NOMO-1 treated with dmso at 0.1 percent for 144 hours (cell line): ENCODE measurements at regions not wholly inside any gene's neighbourhood (a gene's known extent, or its start where the extent isn't known, plus 50 kb on each side); places are given as distances from the start of the nearest gene placed in this dataset.
A peak's percentile ranks its signal among the peaks of the same experiment; 100 is the strongest.

Source experiments
- DNase-seq: peaks from one replicate; lab custom pipeline; 2025; ENCODE audit not compliant: unreplicated experiment; lab: John Stamatoyannopoulos, UW

- DNase-seq = no peak
Observed at GRCh38 chr10:91127341-91128082, 93.0 kb upstream of the PCGF5 start.

- DNase-seq = no peak
Observed at GRCh38 chr10:91135113-91135512, 85.3 kb upstream of the PCGF5 start.

- no peak for DNase-seq
Observed at GRCh38 chr10:91137011-91137643, 83.3 kb upstream of the PCGF5 start.

GRCh38 chr10:91137822-91138221 lies 82.6 kb upstream of the PCGF5 start:
- no peak for DNase-seq

GRCh38 chr10:91140995-91141549 lies 79.4 kb upstream of the PCGF5 start:
- DNase-seq = no peak

GRCh38 chr10:91144961-91145360 lies 75.5 kb upstream of the PCGF5 start:
- no peak for DNase-seq

GRCh38 chr10:91146146-91146545 lies 74.3 kb upstream of the PCGF5 start:
- DNase-seq = no peak

- DNase-seq = no peak
Observed at GRCh38 chr10:91149550-91149949, 70.9 kb upstream of the PCGF5 start.

GRCh38 chr10:91150631-91151030 lies 69.8 kb upstream of the PCGF5 start:
- DNase-seq = no peak

- DNase-seq = no peak
Observed at GRCh38 chr10:91153508-91153907, 67.0 kb upstream of the PCGF5 start.

GRCh38 chr10:91154842-91155241 lies 65.6 kb upstream of the PCGF5 start:
- no peak for DNase-seq

- DNase-seq = no peak
Observed at GRCh38 chr10:91156196-91156595, 64.3 kb upstream of the PCGF5 start.

GRCh38 chr10:91159254-91159783 lies 61.1 kb upstream of the PCGF5 start:
- no peak for DNase-seq

GRCh38 chr10:91162050-91162494 lies 58.4 kb upstream of the PCGF5 start:
- DNase-seq = no peak

- DNase-seq = no peak
Observed at GRCh38 chr10:91162495-91163268, 57.8 kb upstream of the PCGF5 start.

- DNase-seq = no peak
Observed at GRCh38 chr10:91163269-91163868, 57.1 kb upstream of the PCGF5 start.

GRCh38 chr10:91163869-91164474 lies 56.5 kb upstream of the PCGF5 start:
- peak; percentile 12 for DNase-seq

GRCh38 chr10:91164520-91165065 lies 55.9 kb upstream of the PCGF5 start:
- DNase-seq = no peak

GRCh38 chr10:91167406-91167805 lies 53.1 kb upstream of the PCGF5 start:
- no peak for DNase-seq

- no peak for DNase-seq
Observed at GRCh38 chr10:91170418-91170817, 50.0 kb upstream of the PCGF5 start.
